Tibial nerve (tissue), 4 donors: ENCODE measurements at regions not wholly inside any gene's neighbourhood (a gene's known extent, or its start where the extent isn't known, plus 50 kb on each side); places are given as distances from the start of the nearest gene placed in this dataset.
A peak's percentile ranks its signal among the peaks of the same experiment; 100 is the strongest.

Experiments used
- CTCF ChIP-seq, 5 experiments: fragments of 200-600 bp in 3 of 5; fragments of 450-650 bp in 2 of 5; sonication (generic) in 3 of 5; IDR thresholded peaks; one replicate each; pipeline ENCODE4 v1.5.1; 2016 to 2019; ENCODE audit warnings: antibody characterized with exemption in 5 of 5, mild to moderate bottlenecking in 3 of 5, moderate library complexity in 2 of 5
- EP300 ChIP-seq, 2 donors: sonication (generic); formaldehyde crosslinking; IDR thresholded peaks; one replicate each; pipeline ENCODE4 v1.6.1; 2017; ENCODE audit warnings: antibody characterized with exemption in 2 of 2, mild to moderate bottlenecking in 1 of 2
- POLR2A ChIP-seq, 2 donors: fragments of 450-650 bp; IDR thresholded peaks; one replicate each; pipeline ENCODE4 v1.6.1; 2017; ENCODE audit warnings: antibody characterized with exemption in 2 of 2, mild to moderate bottlenecking in 2 of 2, moderate library complexity in 2 of 2

GRCh38 chr2:188787658-188788240 lies 186.4 kb upstream of the COL3A1 start:
- no peak for TF ChIP-seq CTCF (IDR thresholded peaks at IDR 0.05)
- no peak for TF ChIP-seq POLR2A (IDR thresholded peaks at IDR 0.05)
- TF ChIP-seq EP300 (IDR thresholded peaks at IDR 0.05): peak in 1 of 2 donors; percentile 36
